ENCODE measurements at regions not wholly inside any gene's neighbourhood (a gene's known extent, or its start where the extent isn't known, plus 50 kb on each side); places are given as distances from the start of the nearest gene placed in this dataset.

DNA sequence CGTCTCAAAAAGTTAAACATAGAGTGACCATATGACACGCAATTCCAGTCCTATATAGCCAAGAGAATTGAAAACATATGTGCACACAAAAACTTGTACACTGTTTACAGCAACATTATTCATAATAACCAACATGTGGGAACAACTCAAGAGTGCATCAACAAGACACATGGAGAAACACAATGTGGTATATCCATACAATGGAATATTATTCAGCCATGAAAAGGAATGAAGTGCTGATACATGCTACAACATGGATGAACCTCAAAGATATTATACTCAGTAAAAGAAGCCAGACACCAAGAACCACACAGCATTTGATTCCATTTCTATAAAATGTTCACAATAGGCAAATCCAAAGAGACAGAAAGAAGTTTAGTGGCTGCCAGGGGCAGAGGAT lies 317.0 kb downstream of the NSG2 start:
- no peak for TF ChIP-seq CTCF (IDR thresholded peaks at IDR 0.05)
- DNase-seq = no peak
- Mint-ChIP-seq H3K9me3 (peaks cover 54% of the 10 kb centered on the region), H3K4me1 (ENCODE audit: low read depth) (no peaks in the 10 kb centered on the region), H3K27ac (no peak overlapping the region), H3K36me3 (ENCODE audit: low read depth) (no peaks in the 10 kb centered on the region; the same call in 1 of the 2 replicates), H3K4me3 (no peak overlapping the region), H3K27me3 (ENCODE audit: insufficient read depth) (no peaks in the 10 kb centered on the region; the same call in 1 of the 2 replicates)

DNA sequence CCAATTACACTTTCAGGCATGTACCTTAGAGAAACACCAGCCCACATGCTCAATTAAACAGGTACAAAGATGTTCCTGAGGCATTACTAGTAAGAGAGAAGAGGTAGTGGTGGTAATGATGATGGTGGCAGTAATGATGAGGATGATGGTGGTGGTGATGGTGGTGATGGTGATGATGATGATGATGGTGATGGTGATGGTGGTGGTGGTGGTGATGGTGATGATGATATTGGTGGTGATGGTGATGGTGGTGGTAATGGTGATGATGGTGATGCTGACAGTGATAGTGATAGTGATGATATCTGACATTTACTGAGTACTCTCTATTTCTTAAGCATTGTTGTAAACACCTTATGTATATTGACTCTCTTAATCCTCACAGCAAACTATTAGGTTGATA lies 318.4 kb downstream of the NSG2 start:
- no peak for DNase-seq
- no peaks in the 10 kb centered on the region; the same call in 1 of the 2 replicates for H3K27me3 Mint-ChIP-seq (ENCODE audit: insufficient read depth)
- H3K4me1 Mint-ChIP-seq (ENCODE audit: low read depth) = no peaks in the 10 kb centered on the region
- no peak overlapping the region for H3K27ac Mint-ChIP-seq
- H3K9me3 Mint-ChIP-seq = peaks cover 49% of the 10 kb centered on the region
- H3K36me3 Mint-ChIP-seq (ENCODE audit: low read depth) = no peaks in the 10 kb centered on the region; the same call in 1 of the 2 replicates
- no peak for TF ChIP-seq CTCF (IDR thresholded peaks at IDR 0.05)
- no peak overlapping the region for H3K4me3 Mint-ChIP-seq

DNA sequence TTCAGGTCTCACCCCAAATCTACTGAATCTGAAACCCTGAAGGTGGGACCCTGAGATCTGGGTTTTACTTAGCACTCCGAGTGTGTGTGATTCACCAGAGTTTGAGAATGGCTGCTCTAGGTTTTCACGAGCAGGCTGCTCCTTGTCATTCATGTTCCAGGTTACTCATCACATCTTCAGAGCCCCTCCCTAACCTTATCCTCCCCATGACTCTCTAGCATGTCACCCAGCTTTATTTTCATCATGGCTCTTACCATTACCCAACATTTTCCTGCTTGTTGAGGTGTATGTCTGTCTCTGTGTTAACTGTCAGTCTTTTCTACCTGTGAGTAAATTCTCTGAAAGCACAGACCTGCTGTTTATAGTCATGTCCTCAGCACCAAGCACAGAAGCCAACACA lies 319.2 kb downstream of the NSG2 start:
- no peak for TF ChIP-seq CTCF (IDR thresholded peaks at IDR 0.05)
- Mint-ChIP-seq H3K27me3 (ENCODE audit: insufficient read depth) (no peaks in the 10 kb centered on the region; the same call in 1 of the 2 replicates), H3K4me3 (no peak overlapping the region), H3K27ac (no peak overlapping the region), H3K4me1 (ENCODE audit: low read depth) (no peaks in the 10 kb centered on the region), H3K36me3 (ENCODE audit: low read depth) (no peaks in the 10 kb centered on the region; the same call in 1 of the 2 replicates), H3K9me3 (peaks cover 45% of the 10 kb centered on the region)
- no peak for DNase-seq

- peaks cover 45% of the 10 kb centered on the region for H3K9me3 Mint-ChIP-seq
- no peak overlapping the region for H3K27ac Mint-ChIP-seq
- H3K36me3 Mint-ChIP-seq (ENCODE audit: low read depth) = no peaks in the 10 kb centered on the region
- no peaks in the 10 kb centered on the region for H3K4me1 Mint-ChIP-seq (ENCODE audit: low read depth)
- no peak for DNase-seq
- H3K4me3 Mint-ChIP-seq = no peak overlapping the region
- no peaks in the 10 kb centered on the region for H3K27me3 Mint-ChIP-seq (ENCODE audit: insufficient read depth)
- TF ChIP-seq CTCF (IDR thresholded peaks at IDR 0.05) = no peak
Observed at GRCh38 chr5:174371600-174372094, 326.1 kb downstream of the NSG2 start.

GRCh38 chr5:174374206-174374605 lies 328.7 kb downstream of the NSG2 start:
- no peak for DNase-seq
- no peak overlapping the region for H3K4me3 Mint-ChIP-seq
- H3K4me1 Mint-ChIP-seq (ENCODE audit: low read depth) = no peaks in the 10 kb centered on the region
- H3K27ac Mint-ChIP-seq = no peak overlapping the region
- no peaks in the 10 kb centered on the region for H3K36me3 Mint-ChIP-seq (ENCODE audit: low read depth)
- H3K9me3 Mint-ChIP-seq = peaks cover 36% of the 10 kb centered on the region
- H3K27me3 Mint-ChIP-seq (ENCODE audit: insufficient read depth) = no peaks in the 10 kb centered on the region
- no peak for TF ChIP-seq CTCF (IDR thresholded peaks at IDR 0.05)

DNA sequence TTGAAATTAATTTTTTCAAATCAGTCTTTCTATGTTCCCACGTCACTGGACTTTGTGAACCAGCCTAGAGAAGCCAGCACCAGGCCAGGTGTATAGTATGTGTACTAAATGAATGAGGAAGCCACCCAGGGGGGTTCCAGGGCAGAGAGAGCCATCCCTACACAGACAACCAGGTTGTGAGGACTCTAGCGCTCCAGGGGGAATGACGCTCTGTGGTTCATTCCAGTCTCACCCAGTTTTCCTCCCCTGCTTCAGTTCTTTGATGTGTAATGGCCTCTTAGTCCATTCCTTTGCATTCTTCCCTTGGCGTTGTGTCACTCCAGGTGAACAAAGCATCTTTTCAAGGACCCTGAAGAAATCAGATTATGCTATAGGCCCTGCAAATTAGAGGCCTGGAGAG lies 330.6 kb downstream of the NSG2 start:
- Mint-ChIP-seq H3K27me3 (ENCODE audit: insufficient read depth) (no peaks in the 10 kb centered on the region), H3K4me3 (no peak overlapping the region), H3K4me1 (ENCODE audit: low read depth) (no peaks in the 10 kb centered on the region), H3K9me3 (peaks cover 38% of the 10 kb centered on the region), H3K27ac (no peak overlapping the region), H3K36me3 (ENCODE audit: low read depth) (no peaks in the 10 kb centered on the region)
- no peak for TF ChIP-seq CTCF (IDR thresholded peaks at IDR 0.05)
- DNase-seq = no peak
